AG04450 (cell line): ENCODE measurements at regions not wholly inside any gene's neighbourhood (a gene's known extent, or its start where the extent isn't known, plus 50 kb on each side); places are given as distances from the start of the nearest gene placed in this dataset.

Experiments
- CTCF ChIA-PET: fragments of 300-600, 350-600 bp; formaldehyde crosslinking; extraction: SDS; loops from one replicate; lab custom pipeline; 2022; ENCODE audit warnings: antibody characterized with exemption, inconsistent platforms; lab: Charles Lee
- POLR2A ChIA-PET: fragments of 350-600 bp; formaldehyde crosslinking; extraction: SDS; loops from one replicate; lab custom pipeline; 2021; ENCODE audit warnings: antibody characterized with exemption, inconsistent platforms; lab: Yijun Ruan, JAX
- DNase-seq: peaks from one replicate; pipeline ENCODE4 v3.0.0-alpha.2; 2011; ENCODE audit warnings: low read depth, low spot score
- H3K27ac ChIP-seq: one replicate; pipeline ENCODE4 v1.5.1; 2012; ENCODE audit warnings: low read depth, low read length, control low read depth
- H3K27me3 ChIP-seq: one replicate; pipeline ENCODE4 v1.6.0; 2012; ENCODE audit warnings: low read length; ENCODE audit not compliant: control insufficient read depth, insufficient read depth
- H3K4me3 ChIP-seq: 2 replicates; pipeline ENCODE4 v1.5.1; 2011; ENCODE audit warnings: mild to moderate bottlenecking, low read depth, low read length, control low read depth
- H3K9me3 ChIP-seq: 2 replicates; pipeline ENCODE4 v1.5.1; 2012; ENCODE audit warnings: low read length; ENCODE audit not compliant: control insufficient read depth, insufficient read depth
- TF ChIP-seq, protein P1 (sequence below): IDR thresholded peaks from 2 replicates; pipeline ENCODE4 v1.5.1; 2011; ENCODE audit warnings: low read depth, low read length, control low read depth, inconsistent platforms

DNA sequence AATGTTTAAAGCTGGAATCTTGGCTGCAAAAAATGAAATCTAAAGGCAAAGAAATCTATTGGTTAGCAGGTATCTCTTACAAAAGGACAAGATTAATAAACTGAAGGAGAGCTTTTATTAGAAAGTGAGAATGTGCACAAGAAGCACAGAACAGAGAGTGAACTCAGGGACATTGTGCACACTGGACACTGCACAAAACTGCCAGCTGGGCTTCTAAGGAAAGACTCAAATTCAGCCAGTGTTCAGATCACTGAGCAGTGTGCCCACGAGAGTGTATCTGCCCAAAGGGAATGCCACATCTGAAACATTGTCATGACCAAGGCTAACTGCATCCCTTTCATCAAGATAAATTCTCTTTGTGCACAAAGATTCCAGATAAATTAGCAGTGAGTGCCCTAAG lies 129.7 kb upstream of the KCNH7 start:
- no peak overlapping the region for H3K27ac ChIP-seq
- H3K4me3 ChIP-seq: no peak overlapping the region
- DNase-seq: no peak
- ChIA-PET POLR2A (no interaction called here), CTCF (no interaction called here)
- H3K9me3 ChIP-seq: no peaks in the 10 kb centered on the region
- TF ChIP-seq, protein P1, sequence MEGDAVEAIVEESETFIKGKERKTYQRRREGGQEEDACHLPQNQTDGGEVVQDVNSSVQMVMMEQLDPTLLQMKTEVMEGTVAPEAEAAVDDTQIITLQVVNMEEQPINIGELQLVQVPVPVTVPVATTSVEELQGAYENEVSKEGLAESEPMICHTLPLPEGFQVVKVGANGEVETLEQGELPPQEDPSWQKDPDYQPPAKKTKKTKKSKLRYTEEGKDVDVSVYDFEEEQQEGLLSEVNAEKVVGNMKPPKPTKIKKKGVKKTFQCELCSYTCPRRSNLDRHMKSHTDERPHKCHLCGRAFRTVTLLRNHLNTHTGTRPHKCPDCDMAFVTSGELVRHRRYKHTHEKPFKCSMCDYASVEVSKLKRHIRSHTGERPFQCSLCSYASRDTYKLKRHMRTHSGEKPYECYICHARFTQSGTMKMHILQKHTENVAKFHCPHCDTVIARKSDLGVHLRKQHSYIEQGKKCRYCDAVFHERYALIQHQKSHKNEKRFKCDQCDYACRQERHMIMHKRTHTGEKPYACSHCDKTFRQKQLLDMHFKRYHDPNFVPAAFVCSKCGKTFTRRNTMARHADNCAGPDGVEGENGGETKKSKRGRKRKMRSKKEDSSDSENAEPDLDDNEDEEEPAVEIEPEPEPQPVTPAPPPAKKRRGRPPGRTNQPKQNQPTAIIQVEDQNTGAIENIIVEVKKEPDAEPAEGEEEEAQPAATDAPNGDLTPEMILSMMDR: no peak
- H3K27me3 ChIP-seq: no peaks in the 10 kb centered on the region

DNA sequence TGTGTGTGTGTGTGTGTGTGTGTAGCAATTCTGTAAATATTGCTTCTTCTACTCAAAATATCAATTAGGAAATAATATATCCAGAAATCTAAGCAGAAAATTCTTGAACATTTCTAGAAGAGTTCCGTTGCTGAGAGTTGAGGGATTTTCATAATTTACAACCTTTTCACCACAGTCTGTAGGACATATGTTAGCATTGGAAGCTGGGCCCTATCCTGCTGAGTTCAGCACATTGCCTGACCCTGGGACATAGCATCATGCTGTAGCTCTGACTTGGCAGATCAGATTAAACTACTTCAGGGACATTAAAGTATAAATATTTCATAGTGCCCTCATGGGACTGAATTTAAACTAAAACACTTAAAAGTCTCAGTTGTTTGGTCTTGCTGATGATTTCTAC lies 129.2 kb upstream of the KCNH7 start:
- no peak overlapping the region for H3K27ac ChIP-seq
- TF ChIP-seq, protein P1: no peak
- POLR2A ChIA-PET: no interaction called here
- H3K27me3 ChIP-seq: no peaks in the 10 kb centered on the region
- no peaks in the 10 kb centered on the region for H3K9me3 ChIP-seq
- CTCF ChIA-PET: no interaction called here
- no peak overlapping the region for H3K4me3 ChIP-seq
- DNase-seq: no peak

DNA sequence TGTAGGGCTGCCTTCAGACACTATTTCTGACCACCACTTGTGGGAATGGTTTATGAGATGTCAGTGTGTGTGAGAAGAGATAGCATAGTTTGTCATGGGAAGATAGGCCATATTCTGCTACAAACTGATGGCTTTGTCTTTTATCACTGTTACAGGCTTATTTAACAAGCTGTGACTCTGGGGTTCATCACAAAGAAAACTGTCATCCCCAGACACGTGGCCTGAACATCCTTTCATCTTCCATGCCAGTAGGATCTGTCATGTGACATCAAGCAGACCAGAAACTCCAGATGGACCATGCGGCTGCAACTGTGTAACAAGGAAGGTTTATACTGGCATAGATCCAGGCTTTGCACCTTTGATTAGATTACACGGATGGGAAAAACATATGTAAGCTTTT lies 128.6 kb upstream of the KCNH7 start:
- no peak overlapping the region for H3K27ac ChIP-seq
- DNase-seq: no peak
- ChIA-PET POLR2A (no interaction called here), CTCF (no interaction called here)
- H3K4me3 ChIP-seq: no peak overlapping the region
- TF ChIP-seq, protein P1: no peak
- H3K9me3 ChIP-seq: no peaks in the 10 kb centered on the region
- no peaks in the 10 kb centered on the region for H3K27me3 ChIP-seq

DNA sequence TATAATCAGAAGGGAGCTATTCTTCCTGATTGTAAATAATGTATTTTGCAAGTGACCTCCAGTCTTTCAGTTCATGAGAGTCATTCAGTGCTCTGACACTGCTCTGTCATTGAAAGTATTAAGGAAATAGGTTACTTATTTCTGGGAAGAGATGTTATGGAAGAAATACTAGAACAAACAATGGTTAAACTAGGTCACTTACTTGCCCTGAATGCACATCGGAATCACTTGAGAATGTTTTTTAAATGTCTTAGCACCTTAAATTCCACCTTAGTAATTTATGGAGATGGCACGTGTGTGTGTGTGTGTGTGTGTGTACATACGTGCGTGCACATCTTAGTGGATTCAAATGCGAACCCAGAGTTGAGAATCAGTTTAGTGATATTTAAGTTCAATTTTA lies 126.6 kb upstream of the KCNH7 start:
- H3K4me3 ChIP-seq: no peak overlapping the region
- CTCF ChIA-PET: no interaction called here
- DNase-seq: no peak
- H3K27ac ChIP-seq: no peak overlapping the region
- H3K9me3 ChIP-seq: no peaks in the 10 kb centered on the region
- POLR2A ChIA-PET: no interaction called here
- no peaks in the 10 kb centered on the region for H3K27me3 ChIP-seq
- TF ChIP-seq, protein P1: no peak

DNA sequence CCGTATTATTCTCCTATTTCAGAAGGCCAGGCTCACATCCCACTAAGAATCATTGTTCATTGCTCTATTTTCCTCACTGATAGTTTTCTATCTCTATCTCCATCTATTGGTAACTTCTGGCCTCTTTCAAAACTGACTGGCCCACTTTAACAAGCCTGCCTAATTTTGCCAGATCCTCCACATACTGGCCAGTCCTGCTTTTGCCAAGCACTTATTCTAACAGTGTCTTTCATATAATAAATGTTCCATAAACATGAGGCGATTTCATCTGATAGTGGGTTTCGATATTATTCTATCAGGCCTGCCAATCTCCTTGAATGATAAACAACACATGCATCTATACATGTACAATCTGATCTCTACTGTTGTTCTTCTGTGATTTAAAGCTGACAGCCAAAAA lies 125.9 kb upstream of the KCNH7 start:
- ChIA-PET POLR2A (no interaction called here), CTCF (no interaction called here)
- Histone ChIP-seq H3K4me3 (no peak overlapping the region), H3K27ac (no peak overlapping the region), H3K27me3 (no peaks in the 10 kb centered on the region), H3K9me3 (no peaks in the 10 kb centered on the region)
- DNase-seq: no peak
- TF ChIP-seq, protein P1: no peak
